Brain microvascular endothelial cell (primary cell): ENCODE measurements at regions not wholly inside any gene's neighbourhood (a gene's known extent, or its start where the extent isn't known, plus 50 kb on each side); places are given as distances from the start of the nearest gene placed in this dataset.

Source experiments
- DNase-seq: peaks from one replicate; pipeline ENCODE4 v3.0.0-alpha.2; 2020
- H3K27ac ChIP-seq: fragments of 250-450 bp; sonication (Bioruptor Pico); 2 replicates; pipeline ENCODE4 v1.5.1; 2020; ENCODE audit warnings: mild to moderate bottlenecking, moderate library complexity
- H3K27me3 ChIP-seq: fragments of 250-450 bp; sonication (Bioruptor Pico); replicated peaks from 2 replicates; pipeline ENCODE4 v1.5.1; 2020; ENCODE audit warnings: mild to moderate bottlenecking
- H3K36me3 ChIP-seq: fragments of 250-450 bp; sonication (Bioruptor Pico); replicated peaks from 2 replicates; pipeline ENCODE4 v1.5.1; 2020; ENCODE audit warnings: mild to moderate bottlenecking
- H3K4me3 ChIP-seq: 2 replicates; pipeline ENCODE4 v1.5.1; 2011; ENCODE audit warnings: low read depth, mild to moderate bottlenecking, control low read depth, low read length, moderate library complexity
- in situ Hi-C: cut with HindIII; loops from 2 replicates; pipeline ENCODE4 v1.10.0; 2017; ENCODE audit warnings: low sequenced_read_pairs, low pct_ligation_motif_present
- TF ChIP-seq, protein P1 (sequence below): IDR thresholded peaks from 2 replicates; pipeline ENCODE4 v1.5.1; 2011; ENCODE audit warnings: low read depth, mild to moderate bottlenecking, moderate library complexity, low read length, control low read depth, inconsistent platforms; ENCODE audit errors: missing control alignments

DNA sequence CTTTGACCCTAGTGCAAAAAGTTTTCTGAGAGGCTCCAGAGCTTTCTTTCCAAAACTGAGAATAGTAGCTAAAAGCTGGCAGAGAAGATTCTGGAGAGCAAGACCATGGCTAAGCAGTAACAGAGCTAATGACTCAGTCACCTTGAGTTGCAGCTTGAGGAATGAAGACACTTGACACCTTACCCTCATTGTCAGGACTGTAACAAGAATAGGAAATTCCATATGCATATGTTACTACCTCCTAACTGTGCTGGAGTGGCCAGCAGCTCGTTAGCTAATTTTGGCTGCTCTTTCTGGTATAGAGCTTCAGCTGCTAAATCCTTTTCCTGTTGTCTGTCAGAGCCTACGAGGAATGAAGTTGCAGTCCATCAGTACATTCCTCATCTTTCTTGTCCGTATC is 68.6 kb upstream of the LHCGR start:
- no peak for DNase-seq
- TF ChIP-seq, protein P1, sequence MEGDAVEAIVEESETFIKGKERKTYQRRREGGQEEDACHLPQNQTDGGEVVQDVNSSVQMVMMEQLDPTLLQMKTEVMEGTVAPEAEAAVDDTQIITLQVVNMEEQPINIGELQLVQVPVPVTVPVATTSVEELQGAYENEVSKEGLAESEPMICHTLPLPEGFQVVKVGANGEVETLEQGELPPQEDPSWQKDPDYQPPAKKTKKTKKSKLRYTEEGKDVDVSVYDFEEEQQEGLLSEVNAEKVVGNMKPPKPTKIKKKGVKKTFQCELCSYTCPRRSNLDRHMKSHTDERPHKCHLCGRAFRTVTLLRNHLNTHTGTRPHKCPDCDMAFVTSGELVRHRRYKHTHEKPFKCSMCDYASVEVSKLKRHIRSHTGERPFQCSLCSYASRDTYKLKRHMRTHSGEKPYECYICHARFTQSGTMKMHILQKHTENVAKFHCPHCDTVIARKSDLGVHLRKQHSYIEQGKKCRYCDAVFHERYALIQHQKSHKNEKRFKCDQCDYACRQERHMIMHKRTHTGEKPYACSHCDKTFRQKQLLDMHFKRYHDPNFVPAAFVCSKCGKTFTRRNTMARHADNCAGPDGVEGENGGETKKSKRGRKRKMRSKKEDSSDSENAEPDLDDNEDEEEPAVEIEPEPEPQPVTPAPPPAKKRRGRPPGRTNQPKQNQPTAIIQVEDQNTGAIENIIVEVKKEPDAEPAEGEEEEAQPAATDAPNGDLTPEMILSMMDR: no peak
- Histone ChIP-seq H3K27me3 (no peaks in the 10 kb centered on the region), H3K27ac (no peak overlapping the region), H3K4me3 (no peak overlapping the region), H3K36me3 (no peaks in the 10 kb centered on the region)
- in situ Hi-C loops: no loop called here

DNA sequence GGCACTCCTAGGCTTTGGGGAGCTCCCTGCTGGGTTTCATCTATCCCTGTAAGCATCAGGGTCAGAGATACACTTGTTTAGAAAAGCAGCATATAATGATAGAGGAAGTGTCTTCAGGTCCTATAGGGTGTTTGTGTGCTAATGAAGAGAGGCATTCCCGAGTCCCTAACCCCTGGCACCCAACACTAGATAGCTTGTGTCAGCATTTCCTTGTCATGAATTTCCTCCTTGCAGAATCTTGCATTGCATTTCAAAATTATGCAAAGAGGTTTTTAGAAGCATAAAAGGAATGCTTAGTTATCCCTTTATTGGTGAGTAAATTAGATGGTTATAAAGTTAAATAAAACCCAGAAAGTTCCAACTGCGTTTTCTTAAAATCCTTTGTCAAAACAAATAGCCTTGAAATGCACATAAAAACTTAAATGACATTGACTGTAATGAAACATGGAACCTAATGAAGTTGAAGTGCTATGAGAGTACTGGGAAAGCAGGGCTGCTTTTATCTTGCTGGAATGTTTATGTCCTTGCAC is 63.7 kb upstream of the LHCGR start:
- no peaks in the 10 kb centered on the region for H3K27me3 ChIP-seq
- TF ChIP-seq, protein P1: no peak
- no peaks in the 10 kb centered on the region for H3K36me3 ChIP-seq
- no peak for DNase-seq
- H3K4me3 ChIP-seq: no peak overlapping the region
- no peak overlapping the region for H3K27ac ChIP-seq
- in situ Hi-C loops: no loop called here

DNA sequence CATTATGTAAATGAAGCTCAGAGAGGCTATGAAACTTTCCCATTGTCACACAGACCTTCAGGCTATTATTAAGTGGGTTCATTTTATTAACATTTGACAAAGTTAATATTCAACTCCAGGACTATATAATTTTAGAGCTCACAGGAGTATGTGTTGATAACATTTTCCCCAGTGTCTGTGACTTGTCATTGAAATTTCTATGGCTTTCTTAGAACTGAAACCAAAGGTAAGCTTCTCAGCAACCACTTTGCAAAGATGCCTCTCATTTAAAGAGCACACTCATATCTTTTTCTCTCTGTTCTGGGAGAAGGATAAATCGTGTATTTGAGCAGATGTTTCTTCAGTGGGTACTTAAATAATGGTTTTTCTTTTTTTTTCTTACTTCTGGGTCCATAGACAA is 61.8 kb upstream of the LHCGR start:
- no peaks in the 10 kb centered on the region for H3K27me3 ChIP-seq
- TF ChIP-seq, protein P1: no peak
- no peak overlapping the region for H3K4me3 ChIP-seq
- no peaks in the 10 kb centered on the region for H3K36me3 ChIP-seq
- H3K27ac ChIP-seq: no peak overlapping the region
- in situ Hi-C loops: no loop called here
- no peak for DNase-seq

DNA sequence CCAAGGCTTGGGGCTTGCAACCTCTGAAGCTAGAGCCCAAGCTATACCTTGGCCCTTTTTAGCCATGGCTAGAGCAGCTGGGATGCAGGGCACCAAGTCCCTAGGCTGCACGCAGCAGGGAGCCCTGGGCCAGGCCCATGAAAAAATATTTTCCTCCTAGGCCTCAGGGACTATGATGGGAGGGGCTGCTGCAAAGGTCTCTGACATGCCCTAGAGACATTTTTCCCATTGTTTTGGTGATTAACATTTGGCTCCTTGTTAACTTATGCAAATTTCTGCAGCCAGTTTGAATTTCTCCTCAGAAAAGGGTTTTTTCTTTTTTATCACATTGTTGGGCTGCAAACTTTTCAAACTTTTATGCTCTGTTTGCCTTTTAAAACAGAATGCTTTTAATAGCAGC is 56.9 kb upstream of the LHCGR start:
- H3K27ac ChIP-seq: no peak overlapping the region
- no peaks in the 10 kb centered on the region for H3K36me3 ChIP-seq
- no peak for DNase-seq
- TF ChIP-seq, protein P1: no peak
- no peaks in the 10 kb centered on the region for H3K27me3 ChIP-seq
- no peak overlapping the region for H3K4me3 ChIP-seq
- in situ Hi-C loops: no loop called here

DNA sequence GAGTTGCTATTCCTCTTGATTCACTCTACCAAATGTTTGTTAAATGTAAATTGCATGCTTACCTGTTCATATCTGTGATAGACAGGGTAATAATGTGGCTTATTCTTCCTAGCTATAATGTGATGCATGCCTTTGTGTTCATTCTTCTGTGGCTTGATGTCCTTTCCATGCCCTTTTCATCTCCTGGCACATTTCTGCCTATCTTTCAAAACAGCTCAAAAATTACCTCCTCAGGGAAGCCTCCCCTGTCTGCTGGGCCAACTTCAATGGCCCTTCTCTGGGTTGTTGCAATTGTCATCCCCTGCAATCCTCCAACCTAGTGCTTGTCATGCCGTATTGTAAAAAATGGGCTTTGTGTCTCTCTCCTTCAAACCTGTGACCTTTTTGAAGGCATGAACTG is 52.8 kb upstream of the LHCGR start:
- H3K27ac ChIP-seq: no peak overlapping the region
- TF ChIP-seq, protein P1: no peak
- in situ Hi-C loops: no loop called here
- H3K27me3 ChIP-seq: no peaks in the 10 kb centered on the region
- no peak for DNase-seq
- no peaks in the 10 kb centered on the region for H3K36me3 ChIP-seq
- no peak overlapping the region for H3K4me3 ChIP-seq
